ENCODE measurements at regions not wholly inside any gene's neighbourhood (a gene's known extent, or its start where the extent isn't known, plus 50 kb on each side); places are given as distances from the start of the nearest gene placed in this dataset.

- Histone ChIP-seq H2BK20ac (ENCODE audit: low read length) (no peak overlapping the region), H2BK12ac (ENCODE audit: low read depth, low read length) (no peak overlapping the region), H3K4me3 (ENCODE audit: extremely low read depth in 1 of 4, insufficient read depth in 2 of 4, low read depth in 3 of 4, low read length in 4 of 4) (no peak overlapping the region), H3K27ac (ENCODE audit: low read depth, low read length) (no peak overlapping the region), H3K36me3 (ENCODE audit: control insufficient read depth in 2 of 4, insufficient read depth in 4 of 4, low read length in 3 of 4) (no peaks in the 10 kb centered on the region), H3K23me2 (ENCODE audit: low read depth, low read length) (peaks cover 2% of the 10 kb centered on the region; the same call in 1 of the 2 replicates), H3K4me1 (replicated peaks in 1 of 4; ENCODE audit: control insufficient read depth in 3 of 4, insufficient read depth in 4 of 4, low read length in 3 of 4) (peaks cover 0 to 3% (median 0%) of the 10 kb centered on the region in 4 experiments; a peak in 1 of 7 replicates), H2BK120ac (replicated peaks; ENCODE audit: low read depth, low read length) (no peak overlapping the region), H3K27me3 (replicated peaks in 1 of 4; ENCODE audit: control insufficient read depth in 3 of 4, extremely low read depth in 1 of 4, insufficient read depth in 3 of 4, low read length in 3 of 4) (no peaks in the 10 kb centered on the region), H3K9ac (replicated peaks in 1 of 4; ENCODE audit: extremely low read depth in 1 of 4, low read depth in 3 of 4, low read length in 3 of 4) (no peak overlapping the region), H4K91ac (replicated peaks; ENCODE audit: insufficient read length, low read length) (no peak overlapping the region), H3K56ac (replicated peaks; ENCODE audit: insufficient read length, low read depth, low read length) (no peak overlapping the region), H3K14ac (ENCODE audit: insufficient read length) (no peak overlapping the region), H4K8ac (ENCODE audit: extremely low read depth, insufficient read depth, low read length) (no peak overlapping the region), H3K9me3 (ENCODE audit: insufficient read depth in 2 of 2, low read depth in 1 of 2, low read length in 1 of 2) (no peaks in the 10 kb centered on the region), H3K4me2 (ENCODE audit: insufficient read depth in 1 of 2, low read depth in 2 of 2, low read length in 2 of 2) (no peak overlapping the region), H4K20me1 (replicated peaks in 1 of 2; ENCODE audit: control insufficient read depth in 1 of 2, insufficient read depth in 2 of 2, low read length in 2 of 2) (no peaks in the 10 kb centered on the region), H3K79me2 (ENCODE audit: control insufficient read depth in 1 of 2, insufficient read depth in 2 of 2, low read length in 2 of 2) (no peaks in the 10 kb centered on the region), H3K18ac (ENCODE audit: extremely low read depth, low read length) (no peak overlapping the region), H3K23ac (ENCODE audit: insufficient read length) (no peak overlapping the region), H2BK15ac (ENCODE audit: low read length) (no peak overlapping the region), H2AK5ac (ENCODE audit: low read depth, low read length) (no peak overlapping the region), H3K4ac (replicated peaks; ENCODE audit: insufficient read length, low read depth, low read length) (no peak overlapping the region), H2BK5ac (ENCODE audit: low read depth, low read length) (no peak overlapping the region), H2AFZ (ENCODE audit: low read length) (no peak overlapping the region), H3K79me1 (ENCODE audit: low read depth, low read length) (no peaks in the 10 kb centered on the region), H4K5ac (ENCODE audit: insufficient read length, low read depth, low read length) (no peak overlapping the region)
- FAIRE-seq (no peak), DNase-seq (ENCODE audit: low read depth in 1 of 2, low spot score in 2 of 2) (no peak)
- ChIA-PET POLR2A (ENCODE audit: partially characterized antibody) (no interaction called here), CTCF (ENCODE audit: partially characterized antibody) (interaction anchor here (0.6 to 1.8 kb wide), 2 partner anchors 265 to 598 kb away, joined by 3 to 4 read pairs; no protein-coding TSS in a partner anchor)
- TF ChIP-seq TBP (IDR thresholded peaks at IDR 0.05; ENCODE audit: low read depth, low read length) (no peak), POLR2A (IDR thresholded peaks at IDR 0.05; ENCODE audit: control extremely low read depth in 1 of 2, low read depth in 2 of 2, low read length in 2 of 2) (no peak), EP300 (IDR thresholded peaks at IDR 0.05; ENCODE audit: borderline replicate concordance in 1 of 2, low read depth in 2 of 2, low read length in 2 of 2) (no peak), TEAD4 (IDR thresholded peaks at IDR 0.05; ENCODE audit: low read depth, low read length) (no peak), POU5F1 (IDR thresholded peaks at IDR 0.05; ENCODE audit: low read depth, low read length) (no peak), HDAC6 (IDR thresholded peaks at IDR 0.05; ENCODE audit: low read depth, low read length) (no peak), EGR1 (IDR thresholded peaks at IDR 0.05; ENCODE audit: borderline replicate concordance, low read depth, low read length) (no peak), GTF2F1 (IDR thresholded peaks at IDR 0.05; ENCODE audit: borderline replicate concordance, low read depth, low read length) (no peak), RAD21 (IDR thresholded peaks at IDR 0.05 in 1 of 2, conservative IDR thresholded peaks at IDR 0.05 in 1 of 2; ENCODE audit: low read depth in 2 of 2, low read length in 2 of 2) (no peak), ASH2L (IDR thresholded peaks at IDR 0.05; ENCODE audit: low read length) (no peak), SIRT6 (IDR thresholded peaks at IDR 0.05; ENCODE audit: low read length) (no peak), CBX5 (IDR thresholded peaks at IDR 0.05; ENCODE audit: low read depth, low read length) (no peak)
- WGBS, 2 experiments (ENCODE audit: extremely low coverage in 1 of 2, insufficient coverage in 1 of 2, insufficient read length in 1 of 2, insufficient replicate concordance in 2 of 2, low coverage in 1 of 2, low lambda C conversion rate in 2 of 2, missing lambda C conversion rate in 1 of 2), result 89% methylated on average over 5 of the region's 5 CpGs; no CpG with 5 or more reads in 1 of the 2 experiments
These were observed 109.1 kb upstream of the ELL2 start for GRCh38 chr5:96070622-96071225.

Data from H1 (cell line).